ENCODE measurements at regions not wholly inside any gene's neighbourhood (a gene's known extent, or its start where the extent isn't known, plus 50 kb on each side); places are given as distances from the start of the nearest gene placed in this dataset.
"Not testable (repeated sequence)": the region's sequence is repeated elsewhere in the genome, so short reads cannot be mapped to it uniquely, and the experiment has no call there.

DNA sequence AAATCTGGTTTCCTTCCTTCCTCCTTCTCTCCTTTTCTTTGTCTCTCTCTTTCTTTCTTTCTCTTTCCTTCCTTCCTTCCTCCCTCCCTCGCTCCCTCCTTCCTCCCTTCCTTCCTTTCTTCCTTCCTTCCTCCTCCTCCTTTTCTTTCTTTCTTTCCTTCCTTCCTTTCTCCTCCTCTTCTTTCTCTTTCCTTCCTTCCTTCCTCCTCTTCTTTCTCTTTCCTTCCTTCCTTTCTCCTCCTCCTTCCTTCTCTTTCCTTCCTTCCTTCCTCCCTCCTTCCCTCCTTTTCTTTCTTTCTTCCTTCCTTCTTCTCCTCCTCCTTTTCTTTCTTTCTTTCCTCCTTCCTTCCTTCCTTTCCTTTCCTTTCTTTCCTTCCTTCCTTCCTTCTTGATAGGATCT, 61.2 kb downstream of the VIP start:
- H3K27me3 ChIP-seq (ENCODE audit: control insufficient read depth, insufficient read depth, low read length) = no peaks in the 10 kb centered on the region
- H3K36me3 ChIP-seq (ENCODE audit: control insufficient read depth, insufficient read depth, low read length) = no peaks in the 10 kb centered on the region
- 74% methylated on average over 1 of the region's 1 CpG for whole genome bisulfite sequencing (ENCODE audit: insufficient coverage, low lambda C conversion rate)
- DNase-seq = no peak
- no peak overlapping the region for H3K27ac ChIP-seq (ENCODE audit: low read length)
- H3K4me3 ChIP-seq (ENCODE audit: low read length) = no peak overlapping the region
- no peaks in the 10 kb centered on the region for H3K9me3 ChIP-seq (ENCODE audit: control insufficient read depth, low read depth, low read length)
- H3K4me1 ChIP-seq (ENCODE audit: control insufficient read depth, insufficient read depth, low read length) = no peaks in the 10 kb centered on the region

GRCh38 chr6:152815230-152815872, 64.8 kb downstream of the VIP start:
- Histone ChIP-seq H3K4me1 (ENCODE audit: control insufficient read depth, insufficient read depth, low read length) (no peaks in the 10 kb centered on the region), H3K36me3 (ENCODE audit: control insufficient read depth, insufficient read depth, low read length) (no peaks in the 10 kb centered on the region), H3K27ac (ENCODE audit: low read length) (no peak overlapping the region), H3K4me3 (ENCODE audit: low read length) (no peak overlapping the region), H3K9me3 (ENCODE audit: control insufficient read depth, low read depth, low read length) (no peaks in the 10 kb centered on the region), H3K27me3 (ENCODE audit: control insufficient read depth, insufficient read depth, low read length) (no peaks in the 10 kb centered on the region)
- WGBS (ENCODE audit: insufficient coverage, low lambda C conversion rate) = 90% methylated on average over 3 of the region's 5 CpGs
- no peak for DNase-seq

DNA sequence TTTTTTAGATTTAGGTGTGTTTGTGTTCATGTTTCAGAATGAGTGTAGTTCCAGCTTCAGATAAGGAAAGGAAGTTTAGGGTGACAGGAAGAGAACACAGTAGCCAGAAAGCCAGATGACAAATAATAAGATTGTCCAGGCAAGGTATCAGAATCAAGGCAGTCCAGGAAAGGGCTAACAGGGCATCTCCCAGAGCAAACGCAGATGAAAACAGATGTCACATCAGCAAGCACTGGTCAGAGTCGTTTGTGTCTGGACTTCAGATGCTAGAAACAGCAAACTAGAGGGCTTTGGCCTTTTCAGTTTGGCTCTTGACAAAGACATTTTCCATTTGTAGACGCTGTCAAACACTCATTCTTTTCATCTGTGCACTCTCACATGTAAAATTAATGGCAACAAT, 65.5 kb downstream of the VIP start:
- H3K27ac ChIP-seq (ENCODE audit: low read length) = no peak overlapping the region
- H3K4me3 ChIP-seq (ENCODE audit: low read length) = no peak overlapping the region
- no peaks in the 10 kb centered on the region for H3K27me3 ChIP-seq (ENCODE audit: control insufficient read depth, insufficient read depth, low read length)
- no peaks in the 10 kb centered on the region for H3K4me1 ChIP-seq (ENCODE audit: control insufficient read depth, insufficient read depth, low read length)
- DNase-seq = no peak
- no CpG with 5 or more reads among the region's 3 CpGs for WGBS (ENCODE audit: insufficient coverage, low lambda C conversion rate)
- no peaks in the 10 kb centered on the region for H3K9me3 ChIP-seq (ENCODE audit: control insufficient read depth, low read depth, low read length)
- H3K36me3 ChIP-seq (ENCODE audit: control insufficient read depth, insufficient read depth, low read length) = no peaks in the 10 kb centered on the region

DNA sequence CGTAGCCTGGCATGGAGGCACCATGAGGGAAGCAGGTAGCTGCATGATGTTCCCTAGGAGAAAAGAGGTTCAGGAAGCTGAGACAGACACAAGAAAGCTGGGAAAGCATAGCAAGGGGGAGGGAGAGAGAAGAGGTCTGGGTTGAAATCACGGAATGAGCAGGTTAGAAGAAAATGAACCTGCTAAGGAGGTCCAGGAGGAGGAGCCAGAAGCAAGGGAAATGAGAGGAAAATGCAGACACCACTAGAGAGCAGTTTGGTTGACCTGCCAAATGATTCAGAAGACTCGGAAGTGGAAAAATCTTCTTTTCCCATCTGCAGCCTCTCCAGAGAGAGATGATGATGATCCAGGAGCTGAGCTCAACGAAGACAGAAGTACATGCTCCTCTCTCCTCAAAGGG, 70.9 kb downstream of the VIP start:
- WGBS (ENCODE audit: insufficient coverage, low lambda C conversion rate) = 0% methylated on average over 1 of the region's 4 CpGs
- H3K27me3 ChIP-seq (ENCODE audit: control insufficient read depth, insufficient read depth, low read length) = no peaks in the 10 kb centered on the region

DNA sequence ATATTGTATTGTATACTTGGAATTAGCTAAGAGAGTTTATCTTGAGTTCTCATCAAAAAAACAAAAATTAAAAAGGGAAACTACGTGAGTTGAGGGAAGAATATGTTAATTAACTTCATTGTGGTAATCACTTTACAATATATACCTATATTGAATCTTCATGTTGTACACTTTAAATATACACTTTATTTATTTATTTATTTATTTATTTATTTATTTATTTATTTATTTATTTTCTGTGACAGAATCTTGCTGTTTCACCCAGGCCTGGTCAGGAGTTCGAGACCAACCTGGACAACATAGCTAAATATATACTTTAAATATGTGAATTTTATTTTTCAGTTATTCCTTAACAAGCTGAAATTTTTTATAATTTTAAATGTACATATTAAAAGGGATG, 74.1 kb downstream of the VIP start:
- H3K27me3 ChIP-seq (ENCODE audit: control insufficient read depth, insufficient read depth, low read length) = no peaks in the 10 kb centered on the region
- WGBS (ENCODE audit: insufficient coverage, low lambda C conversion rate) = 100% methylated on average over 1 of the region's 2 CpGs
- no peak overlapping the region for H3K27ac ChIP-seq (ENCODE audit: low read length)
- DNase-seq = no peak
- no peaks in the 10 kb centered on the region for H3K4me1 ChIP-seq (ENCODE audit: control insufficient read depth, insufficient read depth, low read length)
- no peaks in the 10 kb centered on the region for H3K9me3 ChIP-seq (ENCODE audit: control insufficient read depth, low read depth, low read length)
- no peaks in the 10 kb centered on the region for H3K36me3 ChIP-seq (ENCODE audit: control insufficient read depth, insufficient read depth, low read length)
- H3K4me3 ChIP-seq (ENCODE audit: low read length) = no peak overlapping the region

More for the DNA sequence above, 70.9 kb downstream of the VIP start:
- Histone ChIP-seq H3K9me3 (ENCODE audit: control insufficient read depth, low read depth, low read length) (no peaks in the 10 kb centered on the region), H3K4me1 (ENCODE audit: control insufficient read depth, insufficient read depth, low read length) (no peaks in the 10 kb centered on the region), H3K4me3 (ENCODE audit: low read length) (no peak overlapping the region), H3K36me3 (ENCODE audit: control insufficient read depth, insufficient read depth, low read length) (no peaks in the 10 kb centered on the region), H3K27ac (ENCODE audit: low read length) (no peak overlapping the region)
- DNase-seq = no peak

DNA sequence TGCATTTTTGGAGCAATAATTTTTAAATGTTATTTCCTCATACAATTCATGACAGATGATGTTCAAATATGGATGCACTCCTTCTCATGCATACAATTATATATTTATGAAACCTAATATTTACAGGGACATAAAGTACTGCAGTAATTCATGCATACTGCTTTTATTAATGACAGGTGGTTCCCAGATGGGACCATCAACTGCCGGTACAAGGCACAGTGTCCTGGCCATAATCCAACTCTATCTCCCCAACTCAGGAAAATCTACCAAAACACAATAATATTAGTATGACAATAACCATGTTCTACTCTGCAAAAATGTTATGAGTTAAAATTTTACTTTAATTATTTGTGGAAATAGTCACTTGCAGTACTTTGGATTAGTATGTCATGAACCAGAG, 77.8 kb downstream of the VIP start:
- Histone ChIP-seq H3K9me3 (ENCODE audit: control insufficient read depth, low read depth, low read length) (no peaks in the 10 kb centered on the region), H3K27ac (ENCODE audit: low read length) (no peak overlapping the region), H3K4me1 (ENCODE audit: control insufficient read depth, insufficient read depth, low read length) (no peaks in the 10 kb centered on the region), H3K4me3 (ENCODE audit: low read length) (no peak overlapping the region), H3K27me3 (ENCODE audit: control insufficient read depth, insufficient read depth, low read length) (no peaks in the 10 kb centered on the region), H3K36me3 (ENCODE audit: control insufficient read depth, insufficient read depth, low read length) (no peaks in the 10 kb centered on the region)
- no peak for DNase-seq
- no CpG with 5 or more reads among the region's 1 CpG for WGBS (ENCODE audit: insufficient coverage, low lambda C conversion rate)

DNA sequence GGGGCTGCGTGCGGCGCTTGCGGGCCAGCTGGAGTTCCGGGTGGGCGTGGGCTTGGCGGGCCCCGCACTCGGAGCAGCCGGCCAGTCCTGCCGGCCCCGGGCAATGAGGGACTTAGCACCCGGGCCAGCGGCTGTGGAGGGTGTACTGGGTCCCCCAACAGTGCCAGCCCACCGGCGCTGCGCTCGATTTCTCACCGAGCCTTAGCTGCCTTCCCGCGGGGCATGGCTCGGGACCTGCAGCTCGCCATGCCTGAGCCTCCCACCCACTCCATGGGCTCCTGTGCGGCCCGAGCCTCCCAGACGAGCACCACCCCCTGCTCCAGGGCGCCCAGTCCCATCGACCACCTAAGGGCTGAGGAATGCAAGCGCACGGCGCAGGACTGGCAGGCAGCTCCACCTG, 83.8 kb downstream of the VIP start:
- H3K27me3 ChIP-seq (ENCODE audit: control insufficient read depth, insufficient read depth, low read length); DNase-seq; H3K4me1 ChIP-seq (ENCODE audit: control insufficient read depth, insufficient read depth, low read length); H3K36me3 ChIP-seq (ENCODE audit: control insufficient read depth, insufficient read depth, low read length); H3K9me3 ChIP-seq (ENCODE audit: control insufficient read depth, low read depth, low read length); H3K4me3 ChIP-seq (ENCODE audit: low read length); H3K27ac ChIP-seq (ENCODE audit: low read length): not testable (repeated sequence)
- WGBS (ENCODE audit: insufficient coverage, low lambda C conversion rate) = no CpG with 5 or more reads among the region's 31 CpGs

DNA sequence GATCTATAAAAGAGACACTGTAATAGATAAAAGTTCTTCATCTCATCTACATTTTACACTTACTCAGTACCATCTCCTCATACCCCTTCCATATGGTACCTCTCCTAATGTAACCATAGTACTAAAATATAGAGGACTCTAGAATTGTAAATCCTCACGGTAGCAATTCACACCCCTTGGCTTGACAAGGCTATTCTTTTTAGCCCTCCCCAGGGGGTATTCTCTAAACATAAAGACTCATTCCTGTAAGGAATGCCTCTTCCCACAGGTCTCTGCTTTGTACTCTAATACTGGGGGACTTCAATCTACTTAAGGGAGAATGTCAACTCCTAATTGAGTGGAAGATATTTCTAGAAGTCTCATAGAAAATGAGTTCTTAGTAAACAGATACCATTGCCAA, 85.9 kb downstream of the VIP start:
- no CpG with 5 or more reads among the region's 1 CpG for WGBS (ENCODE audit: insufficient coverage, low lambda C conversion rate)
- H3K36me3 ChIP-seq (ENCODE audit: control insufficient read depth, insufficient read depth, low read length) = no peaks in the 10 kb centered on the region
- H3K9me3 ChIP-seq (ENCODE audit: control insufficient read depth, low read depth, low read length) = no peaks in the 10 kb centered on the region
- no peak overlapping the region for H3K4me3 ChIP-seq (ENCODE audit: low read length)
- no peaks in the 10 kb centered on the region for H3K27me3 ChIP-seq (ENCODE audit: control insufficient read depth, insufficient read depth, low read length)
- DNase-seq = no peak
- H3K27ac ChIP-seq (ENCODE audit: low read length) = no peak overlapping the region
- H3K4me1 ChIP-seq (ENCODE audit: control insufficient read depth, insufficient read depth, low read length) = no peaks in the 10 kb centered on the region

DNA sequence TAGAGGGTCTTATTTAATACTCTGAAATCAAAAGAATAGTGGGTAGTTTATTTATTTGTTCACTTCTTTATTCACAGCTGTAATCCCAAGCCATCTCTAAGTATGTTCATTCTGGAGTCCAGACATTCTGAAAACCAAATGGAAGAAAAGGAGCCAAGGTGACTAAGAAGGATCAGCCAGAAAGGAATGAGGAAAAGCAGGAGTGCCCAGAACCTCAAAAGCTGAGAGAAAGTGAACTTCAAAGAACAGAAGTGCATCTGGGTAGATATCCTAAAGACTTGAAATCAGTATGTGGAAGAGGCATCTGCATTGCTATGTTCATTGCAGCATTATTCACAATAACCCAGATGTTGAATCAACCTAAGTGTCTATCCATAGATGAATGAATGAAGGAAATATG, 94.8 kb downstream of the VIP start:
- Histone ChIP-seq H3K9me3 (ENCODE audit: control insufficient read depth, low read depth, low read length) (no peaks in the 10 kb centered on the region), H3K36me3 (ENCODE audit: control insufficient read depth, insufficient read depth, low read length) (no peaks in the 10 kb centered on the region), H3K4me1 (ENCODE audit: control insufficient read depth, insufficient read depth, low read length) (no peaks in the 10 kb centered on the region), H3K4me3 (ENCODE audit: low read length) (no peak overlapping the region), H3K27ac (ENCODE audit: low read length) (no peak overlapping the region), H3K27me3 (ENCODE audit: control insufficient read depth, insufficient read depth, low read length) (no peaks in the 10 kb centered on the region)
- DNase-seq = no peak

GRCh38 chr6:152846825-152847224, 96.2 kb downstream of the VIP start:
- Histone ChIP-seq H3K27me3 (ENCODE audit: control insufficient read depth, insufficient read depth, low read length) (no peaks in the 10 kb centered on the region), H3K9me3 (ENCODE audit: control insufficient read depth, low read depth, low read length) (no peaks in the 10 kb centered on the region), H3K4me3 (ENCODE audit: low read length) (no peak overlapping the region), H3K4me1 (ENCODE audit: control insufficient read depth, insufficient read depth, low read length) (no peaks in the 10 kb centered on the region), H3K36me3 (ENCODE audit: control insufficient read depth, insufficient read depth, low read length) (no peaks in the 10 kb centered on the region), H3K27ac (ENCODE audit: low read length) (no peak overlapping the region)
- WGBS (ENCODE audit: insufficient coverage, low lambda C conversion rate) = no CpG with 5 or more reads among the region's 5 CpGs
- no peak for DNase-seq

GRCh38 chr6:152848919-152849318, 98.3 kb downstream of the VIP start:
- DNase-seq = no peak
- WGBS (ENCODE audit: insufficient coverage, low lambda C conversion rate) = no CpG with 5 or more reads among the region's 3 CpGs
- no peak overlapping the region for H3K4me3 ChIP-seq (ENCODE audit: low read length)
- no peaks in the 10 kb centered on the region for H3K9me3 ChIP-seq (ENCODE audit: control insufficient read depth, low read depth, low read length)
- no peaks in the 10 kb centered on the region for H3K4me1 ChIP-seq (ENCODE audit: control insufficient read depth, insufficient read depth, low read length)
- H3K27ac ChIP-seq (ENCODE audit: low read length) = no peak overlapping the region
- no peaks in the 10 kb centered on the region for H3K36me3 ChIP-seq (ENCODE audit: control insufficient read depth, insufficient read depth, low read length)
- H3K27me3 ChIP-seq (ENCODE audit: control insufficient read depth, insufficient read depth, low read length) = no peaks in the 10 kb centered on the region

Measured in large intestine (tissue), 3 donors.